Muscle of back (tissue), 3 donors: ENCODE measurements at regions not wholly inside any gene's neighbourhood (a gene's known extent, or its start where the extent isn't known, plus 50 kb on each side); places are given as distances from the start of the nearest gene placed in this dataset.

Experiments used
- DNase-seq, 3 donors: peaks; one replicate each; pipeline versions ENCODE4 v3.0.0 to v3.0.0-alpha.2; 2013

DNA sequence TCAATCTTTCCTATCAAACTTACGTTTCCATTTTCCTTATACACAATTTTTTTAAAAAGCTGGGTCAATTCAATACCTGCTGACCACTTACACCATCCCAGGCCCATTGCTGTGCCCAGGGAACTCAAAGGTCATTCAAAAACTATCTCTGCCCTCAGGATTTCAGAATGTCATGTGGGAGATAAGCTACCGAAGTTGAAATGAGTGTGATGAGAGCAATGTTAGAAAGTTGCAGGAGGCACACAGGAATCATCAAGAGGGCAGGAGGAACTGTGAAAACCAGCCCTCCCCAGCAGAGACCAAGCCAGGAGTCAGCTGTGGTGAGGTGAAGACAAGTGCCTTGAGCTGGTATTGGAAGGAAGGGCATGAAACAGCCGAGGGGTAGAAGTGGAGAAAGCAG is 195.9 kb downstream of the HS3ST3A1 start:
- no peak for DNase-seq

DNA sequence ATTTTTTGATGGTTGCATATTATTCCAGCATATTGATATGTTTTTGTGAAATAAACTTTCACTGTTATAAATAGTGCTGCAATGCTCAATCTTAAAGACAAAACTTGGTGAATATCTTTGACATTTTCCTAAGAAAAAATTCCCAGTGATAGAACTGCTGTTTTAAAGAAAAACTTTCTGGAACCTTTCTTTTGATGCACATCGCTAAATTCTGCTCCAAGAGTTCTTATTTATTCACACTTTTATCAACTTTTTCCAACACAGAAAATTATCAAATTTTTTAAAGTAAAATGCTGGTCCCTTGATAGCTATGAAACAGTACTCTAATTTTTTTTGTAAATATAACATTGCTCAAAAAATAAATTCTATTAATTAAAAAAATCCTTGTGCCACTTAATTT is 196.6 kb downstream of the HS3ST3A1 start:
- no peak for DNase-seq

DNA sequence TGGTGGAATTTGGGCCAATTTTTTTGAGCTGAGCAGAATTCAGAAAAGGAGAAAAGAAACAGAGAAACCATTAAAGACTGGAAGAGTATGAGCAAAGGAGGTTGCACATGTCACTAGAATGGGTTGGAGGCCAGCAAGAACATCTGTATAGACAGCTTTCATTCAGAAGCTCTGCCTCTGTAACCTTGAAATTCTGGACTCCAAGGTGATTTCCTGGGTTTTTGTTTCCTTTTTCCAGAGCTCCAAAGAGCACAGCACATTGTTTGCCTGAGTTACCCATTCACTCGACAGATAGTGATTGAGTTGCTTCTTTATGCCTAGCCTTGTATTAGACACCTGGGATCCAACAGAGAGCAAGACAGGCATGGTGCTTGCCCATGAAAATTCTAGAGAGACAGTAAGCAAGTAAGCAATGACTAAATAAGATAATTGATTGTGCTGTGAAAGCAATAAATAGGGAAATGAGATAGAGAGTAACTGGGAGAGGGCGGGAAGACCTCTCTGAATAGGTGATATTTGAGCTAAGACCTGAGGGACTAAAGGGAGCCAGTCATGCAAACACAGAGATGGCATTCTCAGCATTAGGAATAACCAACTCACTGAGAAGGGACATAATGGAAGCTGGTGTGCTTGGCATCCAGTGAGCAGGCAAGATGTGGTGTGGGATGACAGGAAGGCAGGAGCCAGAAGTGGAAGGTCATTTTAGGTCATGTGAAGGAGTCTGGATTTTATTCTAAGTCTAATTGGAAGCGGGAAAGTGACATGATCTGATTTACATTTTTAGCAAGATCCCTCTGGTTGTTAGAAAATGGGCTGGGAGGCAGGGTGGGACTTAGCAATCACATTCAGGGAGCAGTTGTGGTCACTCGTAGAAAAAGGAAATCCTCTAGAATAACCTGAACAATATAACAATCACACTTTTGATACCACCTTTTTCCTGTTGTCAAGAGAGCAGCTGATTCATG is 197.5 kb downstream of the HS3ST3A1 start:
- no peak for DNase-seq

DNA sequence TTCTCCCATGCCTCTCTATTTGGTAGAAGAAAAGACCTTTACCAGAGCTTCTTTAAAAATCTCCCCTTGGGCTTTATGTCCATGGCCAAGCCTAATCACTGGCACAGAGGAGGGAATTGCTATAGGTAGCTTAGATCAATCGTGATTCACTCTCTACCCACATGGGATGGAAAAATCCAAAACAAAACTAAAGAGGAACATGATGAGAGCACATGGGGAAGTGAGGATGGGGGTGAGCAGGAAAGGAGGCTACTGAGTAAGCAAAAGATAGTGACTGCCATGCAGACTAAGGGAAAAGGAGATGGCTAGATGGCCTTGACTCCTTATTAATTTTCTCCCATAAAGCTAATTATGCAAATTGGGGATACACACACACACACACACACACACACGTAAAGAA is 201.2 kb downstream of the HS3ST3A1 start:
- no peak for DNase-seq

DNA sequence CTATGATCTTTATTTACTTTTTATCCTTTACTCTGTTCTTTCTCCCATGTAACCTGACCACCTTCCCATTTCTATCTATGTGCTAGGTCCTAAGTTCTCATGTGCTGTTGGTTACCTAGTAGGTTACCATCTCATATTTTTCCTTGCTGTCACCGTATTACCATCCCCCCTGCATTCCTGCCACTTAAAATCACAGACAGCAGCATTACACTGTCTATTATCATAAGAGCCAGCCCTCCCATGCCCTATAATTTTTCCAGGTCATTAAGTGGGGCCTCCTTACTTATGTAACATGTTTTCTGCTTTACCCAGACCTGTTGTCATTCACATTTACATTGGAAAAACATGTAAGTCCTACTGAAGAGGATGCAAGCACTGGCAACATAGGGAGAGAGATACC is 202.9 kb downstream of the HS3ST3A1 start:
- no peak for DNase-seq

DNA sequence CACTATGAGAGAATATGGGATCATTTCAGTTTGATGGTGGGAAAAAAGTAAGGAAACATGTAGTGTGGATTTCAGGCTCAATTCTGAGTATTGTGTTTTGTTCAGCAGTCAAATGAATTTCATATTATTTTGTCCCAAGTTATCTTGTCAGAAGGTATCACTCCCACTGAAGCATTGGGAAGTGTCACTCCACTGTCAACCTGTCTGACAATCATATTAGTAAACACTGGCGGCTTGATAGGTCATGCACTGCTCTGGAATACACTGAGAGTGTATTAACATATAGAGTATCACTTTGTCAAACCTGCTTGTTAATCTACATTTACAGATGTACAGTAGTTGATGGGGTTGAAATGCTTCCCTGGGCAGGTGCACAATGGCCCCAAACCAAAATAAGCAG is 203.6 kb downstream of the HS3ST3A1 start:
- DNase-seq = no peak

DNA sequence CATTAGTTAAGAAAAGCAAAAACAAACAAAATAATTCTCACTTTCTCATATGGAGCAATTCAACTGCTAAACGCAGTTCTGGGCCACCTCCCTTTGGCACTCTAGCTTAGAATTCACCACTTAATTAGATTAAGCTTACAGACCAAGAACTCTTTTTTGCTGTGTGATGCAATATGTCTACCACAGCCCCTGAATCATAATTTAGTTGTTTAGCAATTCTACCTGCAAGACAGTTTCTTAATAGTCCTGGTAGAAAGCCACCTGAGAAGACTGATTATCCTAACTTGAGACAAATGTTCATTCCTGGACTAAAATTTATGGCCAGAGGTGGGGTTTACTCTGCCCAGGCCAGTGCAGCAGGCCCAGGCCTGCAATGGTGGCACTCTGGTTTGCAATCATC is 205.9 kb downstream of the HS3ST3A1 start:
- DNase-seq = no peak

DNA sequence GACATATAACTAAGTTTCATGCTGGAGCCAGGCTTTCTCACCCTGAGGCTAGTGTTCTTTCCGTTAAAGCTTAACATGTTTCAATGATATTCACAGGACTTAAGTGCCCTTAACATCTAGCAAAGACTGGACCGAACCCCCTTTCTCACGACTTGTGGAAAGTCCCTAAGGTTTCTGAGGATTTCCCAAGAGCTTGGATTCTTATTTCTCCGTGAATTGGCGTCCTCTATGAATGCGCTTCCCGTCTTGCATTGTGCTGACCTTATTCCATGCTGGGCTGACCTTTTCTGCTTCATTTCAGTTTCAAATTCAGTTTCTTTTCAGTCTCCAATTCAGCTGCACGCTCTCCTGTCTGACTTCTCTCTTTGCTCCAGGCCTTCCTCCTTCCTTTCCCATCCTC is 206.4 kb downstream of the HS3ST3A1 start:
- DNase-seq = no peak

DNA sequence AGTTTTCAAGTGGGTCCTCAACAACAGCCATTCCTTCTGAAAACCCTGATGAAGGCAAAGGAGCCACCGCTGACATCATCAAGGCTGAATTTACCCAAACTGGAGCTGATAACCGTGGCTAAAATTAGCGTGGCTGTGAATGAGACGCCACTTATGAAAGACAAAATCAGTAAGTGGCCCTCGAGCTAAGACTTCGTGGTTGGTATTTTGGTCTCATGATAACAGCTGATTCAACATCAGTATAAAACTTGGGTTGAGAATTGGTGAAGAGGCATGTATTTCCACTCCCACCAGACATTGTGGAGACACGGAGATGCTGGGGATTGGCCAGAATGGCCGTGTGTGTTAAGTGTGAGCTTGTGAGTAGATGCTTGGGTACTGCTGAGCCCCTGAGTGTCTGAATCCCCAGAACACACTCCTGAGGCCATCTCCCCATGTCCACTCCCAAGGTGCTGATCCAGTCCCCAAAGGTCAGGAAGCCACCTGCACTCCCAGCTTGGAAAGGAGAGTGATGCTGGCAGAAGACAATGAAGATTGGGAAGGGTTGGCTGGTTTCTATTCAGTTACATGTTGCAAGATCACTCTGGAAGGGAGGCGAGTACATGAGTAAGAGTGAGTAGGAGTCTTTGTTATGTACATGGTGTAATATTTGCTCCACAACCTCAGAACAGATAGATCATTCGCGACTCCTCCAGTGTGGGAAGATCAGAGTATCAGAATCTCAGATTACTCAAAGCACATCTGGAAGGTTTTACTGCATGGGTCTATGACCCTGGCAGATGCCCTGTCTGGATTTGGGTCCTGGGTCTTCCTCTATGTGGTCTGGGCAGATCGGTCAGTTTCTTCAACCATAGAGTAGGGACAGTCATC is 207.7 kb downstream of the HS3ST3A1 start:
- DNase-seq = peak in 1 of 3 donors; percentile 37

DNA sequence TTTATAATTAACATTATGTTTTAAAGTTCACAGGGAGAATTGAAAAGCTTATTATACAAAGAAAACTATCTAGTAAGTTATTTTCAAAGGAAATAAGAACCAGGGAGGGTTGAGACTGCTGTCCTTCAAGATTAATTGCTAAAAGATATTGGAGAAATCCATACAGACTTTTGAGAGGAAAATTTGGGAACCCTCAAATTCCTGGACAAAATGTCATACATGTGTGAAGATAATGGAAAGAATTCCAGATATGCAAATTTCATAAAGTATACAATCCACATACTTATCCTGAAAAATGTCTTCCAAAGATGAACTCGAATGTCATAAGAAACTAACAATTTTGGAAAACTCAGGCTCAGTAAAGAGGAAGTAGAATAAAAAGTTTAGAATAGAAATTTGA is 213.8 kb downstream of the HS3ST3A1 start:
- DNase-seq = no peak

DNA sequence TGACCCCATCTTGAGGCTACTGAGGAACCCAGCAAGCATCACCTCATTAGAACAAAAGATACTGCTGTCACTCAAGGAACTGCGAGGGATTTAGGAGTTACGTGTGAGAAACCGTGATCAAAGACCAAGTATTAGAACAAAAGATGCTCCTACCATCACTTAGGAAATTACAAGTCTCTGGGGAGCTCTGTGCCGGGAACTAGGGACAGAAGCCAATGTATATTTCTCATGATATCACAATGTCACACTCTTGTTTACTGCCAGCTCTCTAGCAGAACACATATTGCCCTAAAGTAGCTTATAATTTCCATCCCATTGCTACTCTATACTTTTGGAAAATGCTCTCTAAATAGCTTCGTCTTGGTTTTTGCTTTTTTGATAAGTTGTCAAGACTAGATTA is 214.5 kb downstream of the HS3ST3A1 start:
- no peak for DNase-seq

DNA sequence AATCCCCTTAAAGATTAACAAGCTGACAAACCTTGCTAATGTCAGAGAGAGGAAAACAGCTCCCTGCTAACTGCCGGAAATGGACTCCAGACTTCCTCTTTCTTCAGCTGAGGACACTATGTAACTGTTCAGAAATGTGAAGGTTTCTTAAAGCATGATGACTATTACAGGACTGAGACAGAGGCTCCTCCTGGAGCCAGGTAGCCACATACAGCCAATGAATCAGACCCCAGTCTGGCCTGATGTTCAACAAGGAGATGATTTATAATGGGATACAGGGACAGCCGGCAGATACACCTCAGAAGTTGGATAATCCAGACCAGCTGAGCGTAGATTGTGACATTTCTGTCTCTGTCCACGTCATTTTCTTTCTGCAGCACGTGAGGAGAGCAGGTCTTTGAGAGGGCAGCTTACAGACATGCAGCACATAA is 216.2 kb downstream of the HS3ST3A1 start:
- peak in 1 of 3 donors; percentile 43 for DNase-seq

DNA sequence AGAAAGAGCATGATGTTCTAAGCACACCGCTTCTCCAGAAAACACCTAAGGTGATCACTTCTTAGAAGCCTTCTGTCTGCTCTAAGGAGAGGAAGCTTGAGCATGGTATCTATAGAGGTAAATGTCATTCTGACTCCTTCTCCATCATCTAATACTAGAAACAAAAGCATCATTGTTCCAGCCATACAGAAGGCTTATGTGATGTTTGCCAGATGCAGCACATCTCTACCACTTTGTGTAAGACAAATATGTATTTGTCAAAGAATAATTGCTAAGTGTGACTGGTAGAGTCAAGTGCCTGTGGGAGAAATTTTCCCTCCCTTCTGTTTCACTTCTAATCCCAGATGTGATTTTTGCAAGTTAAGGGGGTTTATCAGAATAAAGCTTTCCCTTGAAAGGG is 217.1 kb downstream of the HS3ST3A1 start:
- DNase-seq = no peak

DNA sequence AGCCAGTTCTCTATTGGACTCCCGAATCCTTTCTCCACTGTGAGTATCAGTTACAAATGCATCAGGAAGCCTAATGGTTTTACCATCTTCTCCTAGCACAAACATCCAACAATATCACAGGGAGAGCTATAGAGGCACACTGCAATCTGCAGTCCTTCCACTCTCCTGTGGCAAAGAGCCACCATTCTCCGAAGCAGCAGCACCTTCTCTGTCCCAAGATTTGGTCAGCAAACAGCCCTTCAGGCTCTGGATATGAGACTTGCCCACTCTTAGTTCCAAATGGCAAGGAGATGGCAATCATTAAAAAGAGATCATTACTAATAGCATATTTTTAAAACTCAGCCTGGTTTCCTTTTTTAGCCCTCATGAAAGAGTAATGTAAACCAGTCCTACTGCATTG is 223.4 kb downstream of the HS3ST3A1 start:
- DNase-seq = peak in 2 of 3 donors; percentile 36 to 62

DNA sequence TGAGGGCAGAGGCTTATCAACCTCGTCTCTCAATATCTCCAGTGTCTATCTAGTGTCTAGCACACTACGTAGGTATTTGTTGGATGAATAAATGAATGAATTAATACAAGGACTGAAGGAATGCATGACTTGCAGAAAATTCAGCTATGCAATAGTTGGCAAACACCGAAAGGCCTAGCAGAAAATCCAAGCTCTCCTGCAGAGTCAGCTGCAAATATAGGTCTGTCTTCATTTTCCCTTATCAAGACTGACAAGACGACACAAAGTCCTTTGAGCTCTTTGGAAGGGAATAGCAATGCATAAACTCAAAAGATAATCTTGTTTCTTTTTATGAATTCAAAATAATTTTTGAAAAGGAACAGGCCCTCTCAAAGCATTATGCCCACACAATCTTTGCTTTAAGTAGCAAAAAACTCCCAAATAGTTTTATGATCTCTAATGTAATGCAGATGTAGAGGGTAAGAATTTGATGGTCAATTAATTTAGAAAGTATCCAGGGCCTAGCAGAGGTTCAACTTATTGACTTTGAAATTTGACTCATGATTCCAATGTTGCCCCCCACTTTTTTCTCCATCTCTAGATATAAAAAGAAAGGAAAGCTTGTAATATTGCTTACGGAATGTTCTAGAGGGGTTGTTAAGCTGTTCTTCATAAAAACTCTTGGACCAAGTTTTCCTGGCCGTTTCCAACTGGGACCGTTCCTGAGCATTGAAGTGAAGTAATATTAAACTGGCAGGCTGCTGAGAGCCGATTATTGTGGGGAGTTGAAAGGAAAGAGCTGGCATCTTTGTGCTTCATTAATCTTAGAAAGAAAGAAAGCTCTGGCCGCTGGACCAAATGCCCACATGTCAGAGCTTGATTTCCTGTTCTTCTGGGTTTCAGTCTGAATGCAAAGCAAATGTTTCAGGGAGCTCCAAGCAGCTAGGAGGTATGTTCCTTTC is 227.3 kb downstream of the HS3ST3A1 start:
- peak in 2 of 3 donors; percentile 12 to 29 for DNase-seq

DNA sequence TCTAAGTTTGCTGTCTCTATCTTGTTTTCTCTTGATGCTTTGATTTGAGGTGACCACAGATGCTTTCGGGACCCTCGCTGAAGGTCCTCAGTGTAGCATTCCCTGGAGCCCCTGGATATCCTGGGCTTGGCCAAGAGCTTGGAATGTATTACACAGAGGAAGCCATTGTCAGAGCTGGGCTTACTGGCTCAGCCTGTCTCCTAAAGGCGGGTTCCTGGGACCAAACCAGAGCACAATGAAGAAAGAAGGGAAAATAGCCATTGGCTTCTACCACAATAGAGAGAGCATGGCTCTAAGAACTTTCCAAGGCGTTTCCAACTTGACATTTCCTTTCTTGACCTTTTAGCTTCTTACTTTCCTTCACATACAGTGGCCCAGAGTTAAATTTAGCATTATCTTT is 229.3 kb downstream of the HS3ST3A1 start:
- DNase-seq = no peak

DNA sequence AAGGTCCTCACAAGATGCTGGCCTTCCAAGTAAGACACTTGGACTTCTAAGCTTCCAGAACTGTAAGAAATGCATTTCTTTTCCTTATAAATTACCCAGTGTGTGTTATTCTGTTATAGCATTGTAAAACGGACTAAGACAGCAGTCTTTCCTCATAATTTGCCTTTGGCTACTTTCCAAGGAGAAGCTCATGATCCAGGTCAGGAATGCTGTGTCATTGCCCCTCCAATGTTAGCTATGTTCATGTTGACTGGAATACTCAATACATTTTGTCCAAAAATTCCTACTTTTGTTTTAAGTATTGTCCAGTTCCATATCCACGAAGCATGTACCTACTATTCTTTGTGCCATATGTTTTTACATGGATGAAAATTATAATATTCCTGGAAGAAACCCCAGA is 234.6 kb downstream of the HS3ST3A1 start:
- no peak for DNase-seq

DNA sequence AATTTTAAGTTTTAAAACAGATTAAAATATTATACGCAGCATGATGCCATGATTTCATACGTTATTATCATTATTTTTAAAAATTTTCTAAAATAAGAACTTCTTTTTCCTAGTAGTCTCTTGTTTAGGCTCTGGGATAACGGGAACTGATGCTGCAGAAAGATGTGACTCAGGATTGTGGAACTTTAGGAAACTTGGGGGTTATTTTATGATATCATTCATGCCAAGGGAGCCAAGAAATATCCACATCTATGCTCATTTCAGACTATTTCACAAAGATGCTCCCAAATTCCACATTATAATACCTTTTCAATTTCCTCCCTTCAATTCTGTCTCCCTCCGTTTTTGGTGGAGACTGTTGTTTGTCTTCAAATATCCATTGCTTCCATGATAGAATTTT is 236.4 kb downstream of the HS3ST3A1 start:
- DNase-seq = peak in 1 of 3 donors; percentile 42

DNA sequence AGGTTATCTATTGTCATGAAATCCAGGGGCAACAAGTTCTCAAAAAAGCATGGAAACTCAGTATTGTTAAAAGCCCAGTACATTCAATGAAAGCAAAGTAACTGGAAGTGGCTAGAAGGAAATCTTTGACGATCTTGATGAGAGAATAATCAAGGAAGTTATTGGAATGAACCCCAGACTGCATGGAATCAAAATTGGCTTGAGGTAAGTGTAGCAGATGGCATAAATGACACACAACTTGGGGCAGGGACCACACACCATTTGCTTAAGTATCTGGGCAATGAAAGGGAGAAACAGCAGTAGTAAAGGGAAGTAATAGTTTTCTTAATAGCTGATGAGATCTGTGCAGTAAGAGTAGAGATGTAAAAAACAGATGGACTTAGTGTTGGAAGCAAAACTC is 238.0 kb downstream of the HS3ST3A1 start:
- no peak for DNase-seq

DNA sequence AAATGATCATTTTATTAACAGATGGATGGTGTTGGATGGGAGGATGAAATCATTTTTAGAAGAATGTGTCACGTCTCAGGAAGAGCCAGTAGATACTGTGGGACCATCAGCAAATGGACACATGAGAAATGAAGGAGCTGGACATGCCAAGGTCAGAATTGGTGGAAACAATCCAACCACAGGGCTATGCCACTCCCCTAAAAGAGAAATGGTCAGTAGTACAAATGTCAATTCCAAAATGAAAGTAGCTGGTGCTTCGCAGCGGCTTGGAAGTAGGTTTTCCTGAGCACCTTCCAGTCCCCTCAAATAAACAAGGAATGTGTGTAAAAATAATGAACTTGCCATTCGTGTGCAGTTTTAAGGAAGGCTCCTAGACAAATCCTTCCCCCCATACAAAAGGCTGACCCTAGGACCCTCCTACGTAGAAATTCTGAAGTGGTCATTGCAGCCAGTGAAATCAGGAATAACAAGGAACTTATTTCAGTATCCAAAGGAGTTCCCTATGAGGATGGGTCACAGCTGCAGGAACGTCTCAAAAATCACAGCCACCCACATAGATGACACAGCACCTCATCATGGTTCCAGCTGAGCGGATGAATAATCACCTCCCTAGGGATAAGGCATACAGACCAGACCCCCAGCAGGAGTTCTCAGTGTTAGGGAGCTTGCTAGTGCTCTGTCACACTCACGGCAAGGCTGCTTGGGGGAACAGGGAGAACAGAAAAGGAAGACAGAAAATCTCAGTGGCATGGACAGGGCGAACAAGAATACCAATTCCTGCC is 239.2 kb downstream of the HS3ST3A1 start:
- peak in 1 of 3 donors; percentile 63 for DNase-seq

DNA sequence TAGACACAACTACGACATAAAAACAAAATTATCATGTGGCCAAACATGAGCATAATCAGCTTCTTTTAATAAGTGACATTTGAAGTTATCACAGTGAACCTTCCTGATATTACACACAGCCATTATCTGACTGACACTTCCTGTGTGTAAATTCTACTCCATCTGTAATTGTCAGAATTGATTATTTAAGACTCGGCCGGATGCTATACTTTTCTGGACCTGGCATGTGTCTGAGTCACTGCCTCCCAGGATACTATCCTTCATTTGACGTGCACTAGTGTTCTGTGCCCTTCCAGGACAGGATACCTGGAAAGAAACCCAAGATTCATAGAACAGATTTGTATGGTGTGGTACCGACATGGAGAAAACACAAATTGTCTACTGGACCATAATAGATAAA is 242.0 kb downstream of the HS3ST3A1 start:
- no peak for DNase-seq
